ENCODE measurements at regions not wholly inside any gene's neighbourhood (a gene's known extent, or its start where the extent isn't known, plus 50 kb on each side); places are given as distances from the start of the nearest gene placed in this dataset.
"Not testable (repeated sequence)": the region's sequence is repeated elsewhere in the genome, so short reads cannot be mapped to it uniquely, and the experiment has no call there.

GRCh38 chr13:81929988-81930387, 1589.1 kb upstream of the SPRY2 start:
- POLR2A ChIA-PET, result no interaction called here
- no peak overlapping the region for H3K4me3 Mint-ChIP-seq
- CTCF ChIA-PET, result no interaction called here
- no peaks in the 10 kb centered on the region for H3K36me3 Mint-ChIP-seq (ENCODE audit: low read depth)
- H3K4me1 Mint-ChIP-seq (ENCODE audit: low read depth), result no peaks in the 10 kb centered on the region
- ATAC-seq, result no peak
- H3K27me3 Mint-ChIP-seq (ENCODE audit: low read depth), result no peaks in the 10 kb centered on the region
- H3K9me3 Mint-ChIP-seq (ENCODE audit: insufficient read depth), result peaks cover 4% of the 10 kb centered on the region
- no peak for DNase-seq
- H3K27ac Mint-ChIP-seq, result no peak overlapping the region

- DNase-seq (no peak), ATAC-seq (no peak)
- Mint-ChIP-seq H3K36me3 (ENCODE audit: low read depth) (no peaks in the 10 kb centered on the region), H3K4me3 (no peak overlapping the region), H3K9me3 (ENCODE audit: insufficient read depth) (peaks cover 4% of the 10 kb centered on the region), H3K27ac (no peak overlapping the region), H3K27me3 (ENCODE audit: low read depth) (no peaks in the 10 kb centered on the region), H3K4me1 (ENCODE audit: low read depth) (no peaks in the 10 kb centered on the region)
- CTCF ChIA-PET, result no interaction called here
- POLR2A ChIA-PET, result no interaction called here
Measured at GRCh38 chr13:81927347-81927746, 1586.4 kb upstream of the SPRY2 start.

- H3K27ac Mint-ChIP-seq, result no peak overlapping the region
- no peaks in the 10 kb centered on the region for H3K27me3 Mint-ChIP-seq (ENCODE audit: low read depth)
- POLR2A ChIA-PET, result no interaction called here
- CTCF ChIA-PET, result no interaction called here
- no peaks in the 10 kb centered on the region for H3K36me3 Mint-ChIP-seq (ENCODE audit: low read depth)
- DNase-seq (no peak), ATAC-seq (no peak)
- H3K4me3 Mint-ChIP-seq, result no peak overlapping the region
- H3K9me3 Mint-ChIP-seq (ENCODE audit: insufficient read depth), result peaks cover 5% of the 10 kb centered on the region
- H3K4me1 Mint-ChIP-seq (ENCODE audit: low read depth), result no peaks in the 10 kb centered on the region
Measured at GRCh38 chr13:81917810-81918209, 1576.9 kb upstream of the SPRY2 start.

- POLR2A ChIA-PET, result no interaction called here
- no peak for ATAC-seq
- Mint-ChIP-seq H3K27me3 (ENCODE audit: low read depth) (no peaks in the 10 kb centered on the region), H3K4me3 (no peak overlapping the region), H3K27ac (no peak overlapping the region), H3K36me3 (ENCODE audit: low read depth) (no peaks in the 10 kb centered on the region), H3K9me3 (ENCODE audit: insufficient read depth) (peaks cover 8% of the 10 kb centered on the region), H3K4me1 (ENCODE audit: low read depth) (no peaks in the 10 kb centered on the region)
- CTCF ChIA-PET, result no interaction called here
- DNase-seq, result no peak
Measured at GRCh38 chr13:81916461-81916860, 1575.5 kb upstream of the SPRY2 start.

- ChIA-PET CTCF (no interaction called here), POLR2A (no interaction called here)
- ATAC-seq, result no peak
- Mint-ChIP-seq H3K36me3 (ENCODE audit: low read depth) (no peaks in the 10 kb centered on the region), H3K9me3 (ENCODE audit: insufficient read depth) (peaks cover 20% of the 10 kb centered on the region), H3K27me3 (ENCODE audit: low read depth) (no peaks in the 10 kb centered on the region), H3K27ac (no peak overlapping the region), H3K4me1 (ENCODE audit: low read depth) (no peaks in the 10 kb centered on the region), H3K4me3 (no peak overlapping the region)
- no peak for DNase-seq
Measured at GRCh38 chr13:81907787-81908372, 1567.0 kb upstream of the SPRY2 start.

- POLR2A ChIA-PET, result no interaction called here
- ATAC-seq (no peak), DNase-seq (no peak)
- Mint-ChIP-seq H3K27me3 (ENCODE audit: low read depth) (no peaks in the 10 kb centered on the region), H3K4me3 (no peak overlapping the region), H3K4me1 (ENCODE audit: low read depth) (no peaks in the 10 kb centered on the region), H3K36me3 (ENCODE audit: low read depth) (no peaks in the 10 kb centered on the region), H3K27ac (no peak overlapping the region), H3K9me3 (ENCODE audit: insufficient read depth) (peaks cover 3% of the 10 kb centered on the region)
- CTCF ChIA-PET, result no interaction called here
Measured at GRCh38 chr13:81888855-81889254, 1547.9 kb upstream of the SPRY2 start.

- Mint-ChIP-seq H3K4me3 (no peak overlapping the region), H3K4me1 (ENCODE audit: low read depth) (no peaks in the 10 kb centered on the region), H3K27me3 (ENCODE audit: low read depth) (no peaks in the 10 kb centered on the region), H3K9me3 (ENCODE audit: insufficient read depth) (peaks cover 22% of the 10 kb centered on the region), H3K36me3 (ENCODE audit: low read depth) (no peaks in the 10 kb centered on the region), H3K27ac (no peak overlapping the region)
- no peak for ATAC-seq
- CTCF ChIA-PET, result no interaction called here
- POLR2A ChIA-PET, result no interaction called here
- no peak for DNase-seq
Measured at GRCh38 chr13:81874681-81875661, 1534.0 kb upstream of the SPRY2 start.

- ATAC-seq, result no peak
- Mint-ChIP-seq H3K27me3 (ENCODE audit: low read depth) (no peaks in the 10 kb centered on the region), H3K4me3 (no peak overlapping the region), H3K9me3 (ENCODE audit: insufficient read depth) (peaks cover 18% of the 10 kb centered on the region), H3K36me3 (ENCODE audit: low read depth) (no peaks in the 10 kb centered on the region), H3K27ac (no peak overlapping the region), H3K4me1 (ENCODE audit: low read depth) (no peaks in the 10 kb centered on the region)
- ChIA-PET CTCF (no interaction called here), POLR2A (no interaction called here)
- no peak for DNase-seq
Measured at GRCh38 chr13:81874253-81874652, 1533.3 kb upstream of the SPRY2 start.

- peaks cover 18% of the 10 kb centered on the region for H3K9me3 Mint-ChIP-seq (ENCODE audit: insufficient read depth)
- ATAC-seq, result no peak
- no peak overlapping the region for H3K4me3 Mint-ChIP-seq
- no peak overlapping the region for H3K27ac Mint-ChIP-seq
- H3K4me1 Mint-ChIP-seq (ENCODE audit: low read depth), result no peaks in the 10 kb centered on the region
- H3K27me3 Mint-ChIP-seq (ENCODE audit: low read depth), result no peaks in the 10 kb centered on the region
- CTCF ChIA-PET, result no interaction called here
- no peaks in the 10 kb centered on the region for H3K36me3 Mint-ChIP-seq (ENCODE audit: low read depth)
- no peak for DNase-seq
- POLR2A ChIA-PET, result no interaction called here
Measured at GRCh38 chr13:81872581-81872980, 1531.7 kb upstream of the SPRY2 start.

- H3K9me3 Mint-ChIP-seq (ENCODE audit: insufficient read depth), result peaks cover 18% of the 10 kb centered on the region
- H3K27me3 Mint-ChIP-seq (ENCODE audit: low read depth); DNase-seq; H3K27ac Mint-ChIP-seq; H3K4me3 Mint-ChIP-seq; ATAC-seq; H3K4me1 Mint-ChIP-seq (ENCODE audit: low read depth); CTCF ChIA-PET; H3K36me3 Mint-ChIP-seq (ENCODE audit: low read depth); POLR2A ChIA-PET: not testable (repeated sequence)
Measured at GRCh38 chr13:81871751-81872325, 1530.9 kb upstream of the SPRY2 start.

- DNase-seq (no peak), ATAC-seq (no peak)
- H3K4me1 Mint-ChIP-seq (ENCODE audit: low read depth), result no peaks in the 10 kb centered on the region
- no peak overlapping the region for H3K4me3 Mint-ChIP-seq
- no peaks in the 10 kb centered on the region for H3K27me3 Mint-ChIP-seq (ENCODE audit: low read depth)
- no peaks in the 10 kb centered on the region for H3K36me3 Mint-ChIP-seq (ENCODE audit: low read depth)
- no peak overlapping the region for H3K27ac Mint-ChIP-seq
- peaks cover 14% of the 10 kb centered on the region for H3K9me3 Mint-ChIP-seq (ENCODE audit: insufficient read depth)
- POLR2A ChIA-PET, result no interaction called here
- CTCF ChIA-PET, result no interaction called here
Measured at GRCh38 chr13:81848291-81848690, 1507.4 kb upstream of the SPRY2 start.

GRCh38 chr13:81846771-81847170, 1505.8 kb upstream of the SPRY2 start:
- DNase-seq, result no peak
- H3K9me3 Mint-ChIP-seq (ENCODE audit: insufficient read depth), result peaks cover 20% of the 10 kb centered on the region
- CTCF ChIA-PET, result no interaction called here
- ATAC-seq, result no peak
- no peaks in the 10 kb centered on the region for H3K36me3 Mint-ChIP-seq (ENCODE audit: low read depth)
- no peak overlapping the region for H3K27ac Mint-ChIP-seq
- POLR2A ChIA-PET, result no interaction called here
- no peaks in the 10 kb centered on the region for H3K4me1 Mint-ChIP-seq (ENCODE audit: low read depth)
- H3K27me3 Mint-ChIP-seq (ENCODE audit: low read depth), result no peaks in the 10 kb centered on the region
- no peak overlapping the region for H3K4me3 Mint-ChIP-seq
